ENCODE measurements at regions not wholly inside any gene's neighbourhood (a gene's known extent, or its start where the extent isn't known, plus 50 kb on each side); places are given as distances from the start of the nearest gene placed in this dataset.
"Not testable (repeated sequence)": the region's sequence is repeated elsewhere in the genome, so short reads cannot be mapped to it uniquely, and the experiment has no call there.

- Histone ChIP-seq H3K4me3 (ENCODE audit: low read depth in 1 of 3, low read length in 3 of 3) (no peak overlapping the region), H3K9ac (ENCODE audit: low read depth in 1 of 2, low read length in 2 of 2) (no peak overlapping the region), H3K36me3 (ENCODE audit: control insufficient read depth in 4 of 4, insufficient read depth in 3 of 4, low read depth in 1 of 4, low read length in 3 of 4) (no peaks in the 10 kb centered on the region), H3K27me3 (ENCODE audit: control insufficient read depth in 4 of 4, insufficient read depth in 4 of 4, low read length in 3 of 4) (no peaks in the 10 kb centered on the region), H3K9me3 (ENCODE audit: control insufficient read depth in 4 of 4, low read length in 3 of 4) (no peaks in the 10 kb centered on the region), H3K4me1 (ENCODE audit: control insufficient read depth in 4 of 4, insufficient read depth in 4 of 4, low read length in 3 of 4) (peaks cover 19 to 39% (median 29%) of the 10 kb centered on the region in 4 donors), H3K27ac (ENCODE audit: low read depth in 1 of 2, low read length in 2 of 2) (no peak overlapping the region)
- DNase-seq (ENCODE audit: low spot score), result no peak
- WGBS, result 88% methylated on average over 6 of the region's 6 CpGs
- peak; percentile 90 for TF ChIP-seq NR2F2 (IDR thresholded peaks at IDR 0.05)
- TF ChIP-seq FOXA2 (IDR thresholded peaks at IDR 0.05), result no peak
- no peak for TF ChIP-seq MAX (IDR thresholded peaks at IDR 0.05)
- no peak for TF ChIP-seq GABPA (IDR thresholded peaks at IDR 0.05 in 1 of 2, conservative IDR thresholded peaks at IDR 0.05 in 1 of 2)
- TF ChIP-seq SP1 (IDR thresholded peaks at IDR 0.05), result peak; percentile 35
- TF ChIP-seq EGR1 (IDR thresholded peaks at IDR 0.05; ENCODE audit: low read depth in 2 of 2), result no peak
Measured at GRCh38 chr3:194036842-194037241, 99.1 kb upstream of the HES1 start.

- not testable (repeated sequence) for H3K27me3 ChIP-seq (ENCODE audit: control insufficient read depth in 4 of 4, insufficient read depth in 4 of 4, low read length in 3 of 4); H3K27ac ChIP-seq (ENCODE audit: low read depth in 1 of 2, low read length in 2 of 2); DNase-seq (ENCODE audit: low spot score); H3K36me3 ChIP-seq (ENCODE audit: control insufficient read depth in 4 of 4, insufficient read depth in 3 of 4, low read depth in 1 of 4, low read length in 3 of 4); H3K9me3 ChIP-seq (ENCODE audit: control insufficient read depth in 4 of 4, low read length in 3 of 4); H3K9ac ChIP-seq (ENCODE audit: low read depth in 1 of 2, low read length in 2 of 2); H3K4me3 ChIP-seq (ENCODE audit: low read depth in 1 of 3, low read length in 3 of 3)
- 90% methylated on average over 13 of the region's 13 CpGs for WGBS
- peaks cover 11 to 24% (median 19%) of the 10 kb centered on the region in 4 donors for H3K4me1 ChIP-seq (ENCODE audit: control insufficient read depth in 4 of 4, insufficient read depth in 4 of 4, low read length in 3 of 4)
Measured at GRCh38 chr3:194038346-194038745, 97.6 kb upstream of the HES1 start.

GRCh38 chr3:194038960-194039359 is 97.0 kb upstream of the HES1 start:
- no peaks in the 10 kb centered on the region for H3K27me3 ChIP-seq (ENCODE audit: control insufficient read depth in 4 of 4, insufficient read depth in 4 of 4, low read length in 3 of 4)
- H3K4me1 ChIP-seq (ENCODE audit: control insufficient read depth in 4 of 4, insufficient read depth in 4 of 4, low read length in 3 of 4), result peaks cover 10 to 19% (median 16%) of the 10 kb centered on the region in 4 donors
- WGBS, result 93% methylated on average over 5 of the region's 5 CpGs
- no peaks in the 10 kb centered on the region for H3K9me3 ChIP-seq (ENCODE audit: control insufficient read depth in 4 of 4, low read length in 3 of 4)
- no peaks in the 10 kb centered on the region for H3K36me3 ChIP-seq (ENCODE audit: control insufficient read depth in 4 of 4, insufficient read depth in 3 of 4, low read depth in 1 of 4, low read length in 3 of 4)
- no peak for DNase-seq (ENCODE audit: low spot score)
- no peak overlapping the region for H3K27ac ChIP-seq (ENCODE audit: low read depth in 1 of 2, low read length in 2 of 2)
- TF ChIP-seq EGR1 (IDR thresholded peaks at IDR 0.05; ENCODE audit: low read depth in 2 of 2), result no peak
- no peak overlapping the region for H3K4me3 ChIP-seq (ENCODE audit: low read depth in 1 of 3, low read length in 3 of 3)
- no peak overlapping the region for H3K9ac ChIP-seq (ENCODE audit: low read depth in 1 of 2, low read length in 2 of 2)

- Histone ChIP-seq H3K4me1 (ENCODE audit: control insufficient read depth in 4 of 4, insufficient read depth in 4 of 4, low read length in 3 of 4) (peaks cover 0 to 6% (median 3%) of the 10 kb centered on the region in 4 donors), H3K36me3 (ENCODE audit: control insufficient read depth in 4 of 4, insufficient read depth in 3 of 4, low read depth in 1 of 4, low read length in 3 of 4) (no peaks in the 10 kb centered on the region), H3K4me3 (ENCODE audit: low read depth in 1 of 3, low read length in 3 of 3) (no peak overlapping the region), H3K27ac (ENCODE audit: low read depth in 1 of 2, low read length in 2 of 2) (no peak overlapping the region), H3K9me3 (ENCODE audit: control insufficient read depth in 4 of 4, low read length in 3 of 4) (no peaks in the 10 kb centered on the region), H3K9ac (ENCODE audit: low read depth in 1 of 2, low read length in 2 of 2) (no peak overlapping the region), H3K27me3 (ENCODE audit: control insufficient read depth in 4 of 4, insufficient read depth in 4 of 4, low read length in 3 of 4) (no peaks in the 10 kb centered on the region)
- no peak for TF ChIP-seq ZBTB33 (IDR thresholded peaks at IDR 0.05)
- peak; percentile 24 for TF ChIP-seq NR2F2 (IDR thresholded peaks at IDR 0.05)
- DNase-seq (ENCODE audit: low spot score), result no peak
- 81% methylated on average over 15 of the region's 15 CpGs for WGBS
Measured at GRCh38 chr3:194040516-194041273, 95.3 kb upstream of the HES1 start.

Data from liver (tissue), 7 donors.